Neutrophil (primary cell): ENCODE measurements at regions not wholly inside any gene's neighbourhood (a gene's known extent, or its start where the extent isn't known, plus 50 kb on each side); places are given as distances from the start of the nearest gene placed in this dataset.

ENCODE experiments used
- H3K27ac ChIP-seq: fragments of 200-600 bp; sonication (generic); 2 replicates; pipeline ENCODE4 v1.5.1; 2016; ENCODE audit warnings: mild to moderate bottlenecking, moderate library complexity
- H3K27me3 ChIP-seq: fragments of 200-600 bp; sonication (generic); 2 replicates; pipeline ENCODE4 v1.6.0; 2016; ENCODE audit warnings: mild to moderate bottlenecking
- H3K36me3 ChIP-seq: fragments of 200-600 bp; sonication (generic); 2 replicates; pipeline ENCODE4 v1.5.1; 2017
- H3K4me1 ChIP-seq, 2 experiments: fragments of 200-600 bp in 1 of 2; sonication (generic) in 1 of 2; 1 replicate in 1 of 2; 2 replicates in 1 of 2; pipeline versions ENCODE4 v1.5.1 to v1.6.1; 2013 to 2016; ENCODE audit warnings: low read depth in 1 of 2, low read length in 1 of 2, mild to moderate bottlenecking in 1 of 2, moderate library complexity in 1 of 2; ENCODE audit not compliant: control insufficient read depth in 1 of 2, insufficient read depth in 1 of 2
- H3K4me3 ChIP-seq, 2 experiments: fragments of 200-600 bp in 1 of 2; sonication (generic) in 1 of 2; 1 replicate in 1 of 2; 2 replicates in 1 of 2; pipeline ENCODE4 v1.5.1; 2013 to 2016; ENCODE audit warnings: low read depth in 1 of 2, low read length in 1 of 2, mild to moderate bottlenecking in 1 of 2, moderate library complexity in 1 of 2
- H3K9me3 ChIP-seq: fragments of 200-600 bp; sonication (generic); 2 replicates; pipeline ENCODE4 v1.5.1; 2016
- TF ChIP-seq, protein P1 (sequence below): fragments of 200-600 bp; sonication (generic); IDR thresholded peaks from 2 replicates; pipeline ENCODE4 v1.5.1; 2016; ENCODE audit warnings: antibody characterized with exemption

GRCh38 chr20:40808936-40809335 is 119.9 kb upstream of the MAFB start:
- no peak overlapping the region for H3K4me3 ChIP-seq
- H3K27ac ChIP-seq: no peak overlapping the region
- TF ChIP-seq, protein P1, sequence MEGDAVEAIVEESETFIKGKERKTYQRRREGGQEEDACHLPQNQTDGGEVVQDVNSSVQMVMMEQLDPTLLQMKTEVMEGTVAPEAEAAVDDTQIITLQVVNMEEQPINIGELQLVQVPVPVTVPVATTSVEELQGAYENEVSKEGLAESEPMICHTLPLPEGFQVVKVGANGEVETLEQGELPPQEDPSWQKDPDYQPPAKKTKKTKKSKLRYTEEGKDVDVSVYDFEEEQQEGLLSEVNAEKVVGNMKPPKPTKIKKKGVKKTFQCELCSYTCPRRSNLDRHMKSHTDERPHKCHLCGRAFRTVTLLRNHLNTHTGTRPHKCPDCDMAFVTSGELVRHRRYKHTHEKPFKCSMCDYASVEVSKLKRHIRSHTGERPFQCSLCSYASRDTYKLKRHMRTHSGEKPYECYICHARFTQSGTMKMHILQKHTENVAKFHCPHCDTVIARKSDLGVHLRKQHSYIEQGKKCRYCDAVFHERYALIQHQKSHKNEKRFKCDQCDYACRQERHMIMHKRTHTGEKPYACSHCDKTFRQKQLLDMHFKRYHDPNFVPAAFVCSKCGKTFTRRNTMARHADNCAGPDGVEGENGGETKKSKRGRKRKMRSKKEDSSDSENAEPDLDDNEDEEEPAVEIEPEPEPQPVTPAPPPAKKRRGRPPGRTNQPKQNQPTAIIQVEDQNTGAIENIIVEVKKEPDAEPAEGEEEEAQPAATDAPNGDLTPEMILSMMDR: no peak
- peaks cover 45% of the 10 kb centered on the region for H3K27me3 ChIP-seq
- H3K36me3 ChIP-seq: no peaks in the 10 kb centered on the region
- H3K9me3 ChIP-seq: no peaks in the 10 kb centered on the region
- no peaks in the 10 kb centered on the region for H3K4me1 ChIP-seq

DNA sequence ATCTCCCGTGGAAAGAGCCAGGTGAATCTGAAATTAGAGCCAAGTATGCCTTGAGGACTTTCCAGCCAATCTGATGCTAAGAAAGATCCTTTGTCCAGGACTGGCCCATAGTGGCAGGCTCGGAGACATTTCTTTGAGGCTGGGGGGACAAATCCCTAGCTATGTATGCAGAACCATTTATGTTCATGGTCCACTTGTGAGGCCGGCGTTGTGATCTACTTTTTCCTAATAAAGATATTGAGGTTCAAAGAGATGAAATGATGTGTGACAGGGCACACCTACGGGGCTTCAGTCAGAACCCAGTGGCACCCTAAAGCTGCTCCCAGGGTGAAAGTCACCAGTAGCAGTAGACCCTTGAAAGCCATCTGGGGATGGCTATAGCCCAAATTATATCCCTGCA is 120.3 kb upstream of the MAFB start:
- Histone ChIP-seq H3K27me3 (peaks cover 44% of the 10 kb centered on the region), H3K27ac (no peak overlapping the region), H3K4me3 (no peak overlapping the region), H3K36me3 (no peaks in the 10 kb centered on the region), H3K9me3 (no peaks in the 10 kb centered on the region), H3K4me1 (no peaks in the 10 kb centered on the region)
- TF ChIP-seq, protein P1: no peak

- Histone ChIP-seq H3K27me3 (peaks cover 33% of the 10 kb centered on the region), H3K9me3 (no peaks in the 10 kb centered on the region)
These were observed 121.4 kb upstream of the MAFB start for GRCh38 chr20:40810332-40811000.

GRCh38 chr20:40811004-40811403 is 122.0 kb upstream of the MAFB start:
- no peaks in the 10 kb centered on the region for H3K4me1 ChIP-seq
- TF ChIP-seq, protein P1: no peak
- H3K27me3 ChIP-seq: peaks cover 28% of the 10 kb centered on the region
- H3K27ac ChIP-seq: no peak overlapping the region
- no peak overlapping the region for H3K4me3 ChIP-seq
- no peaks in the 10 kb centered on the region for H3K9me3 ChIP-seq
- H3K36me3 ChIP-seq: no peaks in the 10 kb centered on the region

More at GRCh38 chr20:40810332-40811000, 121.4 kb upstream of the MAFB start:
- H3K4me3 ChIP-seq: no peak overlapping the region
- H3K4me1 ChIP-seq: no peaks in the 10 kb centered on the region
- no peak overlapping the region for H3K27ac ChIP-seq
- TF ChIP-seq, protein P1: no peak
- no peaks in the 10 kb centered on the region for H3K36me3 ChIP-seq

GRCh38 chr20:40811660-40812414 is 122.8 kb upstream of the MAFB start:
- TF ChIP-seq, protein P1: no peak
- H3K27ac ChIP-seq: no peak overlapping the region
- no peaks in the 10 kb centered on the region for H3K9me3 ChIP-seq
- no peaks in the 10 kb centered on the region for H3K4me1 ChIP-seq
- peaks cover 27% of the 10 kb centered on the region for H3K27me3 ChIP-seq
- no peaks in the 10 kb centered on the region for H3K36me3 ChIP-seq
- H3K4me3 ChIP-seq: no peak overlapping the region
